ENCODE measurements at regions not wholly inside any gene's neighbourhood (a gene's known extent, or its start where the extent isn't known, plus 50 kb on each side); places are given as distances from the start of the nearest gene placed in this dataset.

- TF ChIP-seq, protein P1, sequence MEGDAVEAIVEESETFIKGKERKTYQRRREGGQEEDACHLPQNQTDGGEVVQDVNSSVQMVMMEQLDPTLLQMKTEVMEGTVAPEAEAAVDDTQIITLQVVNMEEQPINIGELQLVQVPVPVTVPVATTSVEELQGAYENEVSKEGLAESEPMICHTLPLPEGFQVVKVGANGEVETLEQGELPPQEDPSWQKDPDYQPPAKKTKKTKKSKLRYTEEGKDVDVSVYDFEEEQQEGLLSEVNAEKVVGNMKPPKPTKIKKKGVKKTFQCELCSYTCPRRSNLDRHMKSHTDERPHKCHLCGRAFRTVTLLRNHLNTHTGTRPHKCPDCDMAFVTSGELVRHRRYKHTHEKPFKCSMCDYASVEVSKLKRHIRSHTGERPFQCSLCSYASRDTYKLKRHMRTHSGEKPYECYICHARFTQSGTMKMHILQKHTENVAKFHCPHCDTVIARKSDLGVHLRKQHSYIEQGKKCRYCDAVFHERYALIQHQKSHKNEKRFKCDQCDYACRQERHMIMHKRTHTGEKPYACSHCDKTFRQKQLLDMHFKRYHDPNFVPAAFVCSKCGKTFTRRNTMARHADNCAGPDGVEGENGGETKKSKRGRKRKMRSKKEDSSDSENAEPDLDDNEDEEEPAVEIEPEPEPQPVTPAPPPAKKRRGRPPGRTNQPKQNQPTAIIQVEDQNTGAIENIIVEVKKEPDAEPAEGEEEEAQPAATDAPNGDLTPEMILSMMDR (IDR thresholded peaks at IDR 0.05), result no peak
- no peak for TF ChIP-seq POLR2A (IDR thresholded peaks at IDR 0.05)
These were observed 82.1 kb upstream of the BCHE start for GRCh38 chr3:165919284-165919683.

All from body of pancreas (tissue), 4 donors.